ENCODE measurements at regions not wholly inside any gene's neighbourhood (a gene's known extent, or its start where the extent isn't known, plus 50 kb on each side); places are given as distances from the start of the nearest gene placed in this dataset.
A peak's percentile ranks its signal among the peaks of the same experiment; 100 is the strongest.

- no peaks in the 10 kb centered on the region for H3K27me3 ChIP-seq
- DNase-seq, result no peak
- H3K27ac ChIP-seq, result no peak overlapping the region
- no peak for ATAC-seq
- H3K36me3 ChIP-seq (replicated peaks in 1 of 2; ENCODE audit: insufficient read depth in 1 of 2, low read depth in 2 of 2), result no peaks in the 10 kb centered on the region
- H3K9me3 ChIP-seq, result no peaks in the 10 kb centered on the region
- intact Hi-C loops (cut with DNase I), result no loop called here
- peaks cover 4% of the 10 kb centered on the region for H3K4me1 ChIP-seq
- no peak overlapping the region for H3K4me3 ChIP-seq
- TF ChIP-seq CTCF (IDR thresholded peaks at IDR 0.05), result no peak
- TF ChIP-seq POLR2A (IDR thresholded peaks at IDR 0.05), result no peak
- 91 to 98% methylated on average over 6 of the region's 6 CpGs for WGBS, 2 donors
These were observed 432.1 kb downstream of the LPIN1 start for GRCh38 chr2:12178289-12179080.

GRCh38 chr2:12180031-12180430, 433.6 kb downstream of the LPIN1 start:
- Histone ChIP-seq H3K27ac (no peak overlapping the region), H3K27me3 (no peaks in the 10 kb centered on the region), H3K4me3 (no peak overlapping the region), H3K36me3 (replicated peaks in 1 of 2; ENCODE audit: insufficient read depth in 1 of 2, low read depth in 2 of 2) (no peaks in the 10 kb centered on the region), H3K9me3 (no peaks in the 10 kb centered on the region), H3K4me1 (peaks cover 4% of the 10 kb centered on the region)
- TF ChIP-seq CTCF (IDR thresholded peaks at IDR 0.05) (no peak), POLR2A (IDR thresholded peaks at IDR 0.05) (no peak)
- intact Hi-C loops (cut with DNase I), result no loop called here
- no peak for ATAC-seq
- WGBS, 2 donors, result 25 to 41% methylated on average over 2 of the region's 2 CpGs
- DNase-seq, result no peak

GRCh38 chr2:12183032-12183645, 436.7 kb downstream of the LPIN1 start:
- no peak for ATAC-seq
- no peak overlapping the region for H3K27ac ChIP-seq
- H3K4me3 ChIP-seq, result no peak overlapping the region
- no peak for DNase-seq
- no peaks in the 10 kb centered on the region for H3K27me3 ChIP-seq
- TF ChIP-seq CTCF (IDR thresholded peaks at IDR 0.05), result no peak
- TF ChIP-seq POLR2A (IDR thresholded peaks at IDR 0.05), result no peak
- 67 to 69% methylated on average over 3 of the region's 3 CpGs for WGBS, 2 donors
- H3K9me3 ChIP-seq, result no peaks in the 10 kb centered on the region
- no peaks in the 10 kb centered on the region for H3K4me1 ChIP-seq
- H3K36me3 ChIP-seq (replicated peaks in 1 of 2; ENCODE audit: insufficient read depth in 1 of 2, low read depth in 2 of 2), result no peaks in the 10 kb centered on the region
- intact Hi-C loops (cut with DNase I), result no loop called here

GRCh38 chr2:12192762-12193161, 446.3 kb downstream of the LPIN1 start:
- 54 to 72% methylated on average over 5 of the region's 5 CpGs for WGBS, 2 donors
- Histone ChIP-seq H3K36me3 (replicated peaks in 1 of 2; ENCODE audit: insufficient read depth in 1 of 2, low read depth in 2 of 2) (no peaks in the 10 kb centered on the region), H3K9me3 (no peaks in the 10 kb centered on the region), H3K27ac (no peak overlapping the region), H3K27me3 (no peaks in the 10 kb centered on the region), H3K4me3 (no peak overlapping the region), H3K4me1 (no peaks in the 10 kb centered on the region)
- peak; percentile 40 for ATAC-seq
- peak in 1 of 4 donors; percentile 27 for DNase-seq
- no peak for TF ChIP-seq POLR2A (IDR thresholded peaks at IDR 0.05)
- TF ChIP-seq CTCF (IDR thresholded peaks at IDR 0.05), result no peak
- intact Hi-C loops (cut with DNase I), result no loop called here
